ENCODE measurements at regions not wholly inside any gene's neighbourhood (a gene's known extent, or its start where the extent isn't known, plus 50 kb on each side); places are given as distances from the start of the nearest gene placed in this dataset.

DNA sequence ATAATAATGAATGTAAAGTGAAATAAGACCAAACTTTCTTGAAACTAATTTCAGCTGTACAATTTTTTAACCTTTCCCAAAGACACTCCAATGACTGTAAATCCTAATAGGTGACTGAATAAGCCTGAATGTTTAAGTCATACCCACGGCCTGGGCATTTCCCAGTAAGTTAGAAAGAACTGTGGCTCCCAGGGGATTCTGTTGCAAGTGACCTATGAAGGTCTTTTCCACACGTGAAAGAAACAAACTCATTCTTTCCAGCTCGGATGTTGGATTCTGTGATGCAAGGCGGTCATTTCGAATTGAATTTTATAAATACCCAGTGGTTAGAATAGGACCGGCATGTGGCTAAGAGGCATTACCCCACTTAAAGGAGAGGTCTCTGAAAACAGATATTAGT is 1134.4 kb downstream of the GALC start:
- DNase-seq, result no peak

DNA sequence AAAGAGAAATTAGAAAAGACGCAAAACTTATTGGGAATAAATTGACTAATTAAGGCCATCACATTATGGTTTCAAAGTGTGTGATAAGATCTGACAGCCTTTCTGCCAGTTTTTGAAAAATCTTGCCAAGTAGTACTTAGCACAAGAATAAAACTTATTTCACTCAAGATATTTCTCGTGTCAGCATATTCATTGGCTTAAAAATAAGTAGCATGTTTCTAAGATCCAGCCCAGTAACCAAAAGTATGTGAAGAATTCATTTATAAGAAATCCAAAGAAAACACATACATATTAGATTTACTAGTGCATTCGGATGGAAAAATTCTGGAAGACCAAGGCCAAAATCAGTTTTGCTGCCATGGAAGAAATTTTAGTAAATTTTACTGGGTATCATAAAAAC is 1135.0 kb downstream of the GALC start:
- DNase-seq, result no peak

DNA sequence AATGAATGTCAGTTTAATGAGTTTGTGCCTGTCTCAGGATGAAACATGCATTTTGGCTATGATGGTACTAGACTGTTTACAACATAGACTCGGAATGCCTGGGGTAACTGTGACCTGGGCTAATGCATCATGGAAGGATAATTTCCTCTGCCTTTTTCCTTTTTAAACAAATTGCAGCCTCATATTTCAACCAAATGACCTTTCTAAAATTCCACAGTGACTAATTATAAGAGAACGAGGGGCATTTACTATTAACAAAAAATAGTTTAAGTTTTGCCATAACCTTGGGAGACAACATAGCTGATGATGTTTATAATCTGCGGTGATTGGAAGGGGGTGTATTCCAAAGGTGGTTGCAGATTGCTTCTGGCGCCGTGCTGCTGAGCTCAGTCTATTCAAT is 1140.5 kb downstream of the GALC start:
- no peak for DNase-seq

DNA sequence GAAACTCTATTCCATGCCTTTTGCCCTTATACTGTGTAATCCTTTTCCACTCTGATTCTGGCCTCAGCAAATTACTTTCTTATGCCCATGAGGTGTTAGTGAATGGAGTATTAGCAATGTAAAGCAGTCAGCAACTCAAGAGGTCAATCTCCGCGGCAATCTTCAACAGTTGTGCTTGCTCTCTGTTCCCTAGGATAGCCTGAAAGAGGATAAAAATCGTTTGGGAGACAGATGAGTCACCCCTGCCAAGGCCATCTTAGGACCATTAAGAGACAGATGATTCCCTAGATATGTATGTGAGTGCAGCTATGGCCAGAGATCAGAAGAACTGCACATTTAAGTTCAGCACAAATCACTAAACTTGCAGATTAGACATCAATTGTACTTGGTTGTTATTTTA is 1145.8 kb downstream of the GALC start:
- no peak for DNase-seq

DNA sequence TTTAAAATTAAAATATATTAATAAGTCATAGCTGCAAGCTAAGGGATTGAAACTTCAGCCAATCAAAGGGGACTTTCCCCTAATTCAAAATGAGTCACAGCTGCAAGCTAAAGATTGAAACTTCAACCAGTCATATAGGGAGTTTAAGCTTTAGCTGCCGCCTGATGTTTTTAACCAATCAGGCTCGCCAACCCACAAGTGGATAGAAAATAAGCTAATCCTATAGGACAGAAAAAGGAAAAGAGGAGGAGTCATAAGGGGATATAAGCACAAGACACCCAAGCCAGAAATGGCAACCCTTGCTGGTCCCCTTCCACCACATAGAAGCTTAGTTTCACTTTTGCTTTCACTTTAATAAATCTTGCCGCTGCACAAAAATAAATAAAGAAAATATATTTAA is 1154.6 kb downstream of the GALC start:
- no peak for DNase-seq

DNA sequence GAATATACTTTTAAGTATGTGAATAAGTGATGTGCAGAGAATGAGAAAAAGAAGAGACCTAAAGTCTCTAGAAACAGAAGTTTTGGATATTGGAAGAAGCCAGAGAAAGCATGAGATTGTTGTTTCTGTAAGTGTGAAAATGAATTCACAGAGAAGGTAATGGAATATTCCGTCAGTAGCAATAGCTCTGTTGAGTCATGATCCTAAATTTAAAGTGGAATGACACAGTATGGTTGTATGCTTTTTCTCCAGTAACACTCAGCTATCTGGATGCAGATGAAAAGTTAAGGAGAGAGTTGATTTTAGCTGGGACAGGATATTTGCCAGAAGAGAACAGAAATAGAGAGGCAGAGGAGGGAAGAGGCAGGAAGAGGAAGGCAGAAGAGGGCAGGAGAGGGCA is 1166.3 kb downstream of the GALC start:
- DNase-seq, result no peak

DNA sequence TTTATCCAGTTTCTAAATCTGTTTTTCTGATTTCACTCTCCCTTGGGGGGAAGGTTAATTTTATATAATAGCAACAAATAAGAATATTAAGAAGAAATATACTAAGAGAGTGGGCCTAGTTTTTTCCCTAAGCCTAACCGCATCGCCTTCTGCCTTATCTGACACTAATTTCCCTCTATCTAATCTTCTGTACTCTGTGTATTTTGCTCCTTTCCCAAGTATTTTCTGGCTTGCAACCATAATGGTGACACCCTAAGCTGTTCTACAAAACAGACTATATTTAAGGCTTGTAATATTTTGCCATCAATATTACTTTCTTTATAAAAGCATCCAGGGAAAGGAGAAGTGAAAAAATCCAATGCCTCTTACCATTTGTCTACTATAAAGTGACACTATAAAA is 1168.8 kb downstream of the GALC start:
- no peak for DNase-seq

DNA sequence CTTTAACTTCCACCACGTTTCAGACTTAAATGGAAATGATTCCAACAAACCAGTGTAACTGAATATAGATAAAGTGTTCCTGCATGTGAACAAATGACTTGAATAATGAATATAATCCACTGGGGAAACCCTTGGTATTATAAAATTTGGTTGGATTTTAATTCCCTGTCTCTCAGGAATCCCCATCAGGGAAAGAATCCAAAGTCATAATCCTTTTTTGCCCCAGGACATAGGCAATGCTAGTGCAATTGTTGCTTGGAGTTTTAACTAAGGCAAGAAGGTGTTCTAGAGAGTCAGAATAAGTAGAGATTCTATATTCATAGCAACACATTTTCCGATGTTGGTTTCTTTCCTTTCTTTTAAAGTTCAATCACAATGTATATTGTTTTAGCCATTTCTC is 1169.4 kb downstream of the GALC start:
- no peak for DNase-seq

DNA sequence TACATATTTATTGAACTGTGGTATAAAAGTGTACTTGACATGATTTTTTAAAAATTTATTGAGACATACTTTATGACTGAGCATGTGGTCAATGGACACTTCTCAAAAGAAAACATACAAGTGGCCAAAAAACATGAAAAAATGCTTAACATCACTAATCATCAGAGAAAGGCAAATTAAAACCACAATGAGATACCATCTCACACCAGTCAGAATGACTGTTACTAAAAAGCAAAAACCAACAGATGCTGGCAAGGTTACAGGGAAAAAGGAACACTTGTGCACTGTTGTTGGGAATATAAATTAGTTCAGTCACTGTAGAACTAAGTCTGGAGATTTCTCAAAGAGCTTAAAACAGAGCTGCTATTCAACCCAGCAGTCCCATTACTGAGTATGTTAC is 1177.6 kb downstream of the GALC start:
- no peak for DNase-seq

DNA sequence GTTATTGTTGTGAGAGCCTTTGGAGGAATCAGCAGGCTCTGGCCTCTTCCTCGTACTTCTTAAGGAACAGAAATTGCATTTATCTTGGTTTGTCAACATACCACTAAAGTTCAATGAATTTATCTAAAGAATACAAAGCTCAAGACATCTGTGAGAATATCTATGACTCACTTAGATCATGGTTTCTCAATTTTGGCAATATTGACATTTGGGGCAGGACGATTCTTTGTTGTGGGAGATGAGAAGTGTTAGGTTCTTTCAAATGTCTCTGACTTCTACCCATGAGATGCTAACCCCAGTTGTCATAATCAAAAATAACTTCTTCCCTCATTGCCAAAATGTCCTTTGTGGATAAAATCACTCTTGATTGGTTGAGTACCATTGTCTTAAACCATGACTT is 1190.3 kb downstream of the GALC start:
- no peak for DNase-seq

DNA sequence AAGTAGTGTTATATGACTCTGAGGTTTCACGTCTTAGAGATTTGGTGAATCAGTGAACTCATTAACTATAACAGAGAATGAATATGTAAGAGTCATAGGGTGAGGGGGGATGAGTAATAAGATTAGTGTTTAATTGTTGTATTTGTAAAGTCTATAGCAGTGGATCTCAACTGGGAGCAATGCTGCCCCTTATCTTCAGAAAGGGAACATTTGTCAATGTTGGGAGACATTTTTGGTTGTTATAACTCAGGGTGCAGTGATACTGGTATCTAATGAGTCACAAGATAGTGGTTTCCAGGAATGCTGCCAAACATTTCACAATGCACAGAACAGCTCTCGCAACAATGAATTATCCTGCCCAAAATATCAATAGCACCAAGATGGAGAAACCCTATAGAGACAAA is 1193.7 kb downstream of the GALC start:
- no peak for DNase-seq

DNA sequence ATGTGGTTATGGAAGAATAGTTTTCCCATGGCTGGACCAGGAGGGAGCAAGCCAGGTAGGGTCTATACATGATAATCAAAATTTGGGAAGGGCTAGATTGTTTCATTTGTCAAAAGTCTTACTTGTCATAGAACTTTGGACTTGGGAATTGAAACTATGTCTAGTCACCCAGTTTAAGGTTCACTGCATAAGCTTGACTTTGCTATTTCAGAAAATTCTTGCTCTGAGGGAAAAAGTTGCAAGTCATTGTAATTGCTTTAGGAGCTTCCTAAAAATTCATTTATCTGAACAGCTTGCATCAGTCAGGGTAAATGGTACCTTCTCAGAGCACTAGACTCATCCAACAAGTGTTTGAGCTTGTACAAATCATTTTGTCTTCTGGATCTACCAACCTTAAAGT is 1194.7 kb downstream of the GALC start:
- no peak for DNase-seq

DNA sequence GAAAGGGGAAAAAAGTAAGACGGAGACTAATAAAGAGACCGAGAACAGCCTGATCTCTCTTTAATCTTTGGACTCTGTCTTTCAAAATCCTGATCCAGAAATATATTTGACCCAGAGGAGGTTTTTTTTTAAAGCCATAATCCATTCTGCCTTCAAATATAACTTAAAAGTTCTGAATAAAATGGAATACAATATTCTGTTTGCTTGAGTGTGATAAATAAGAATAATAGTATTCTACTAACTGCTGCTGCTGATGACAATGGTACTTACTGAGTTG is 1196.0 kb downstream of the GALC start:
- no peak for DNase-seq

DNA sequence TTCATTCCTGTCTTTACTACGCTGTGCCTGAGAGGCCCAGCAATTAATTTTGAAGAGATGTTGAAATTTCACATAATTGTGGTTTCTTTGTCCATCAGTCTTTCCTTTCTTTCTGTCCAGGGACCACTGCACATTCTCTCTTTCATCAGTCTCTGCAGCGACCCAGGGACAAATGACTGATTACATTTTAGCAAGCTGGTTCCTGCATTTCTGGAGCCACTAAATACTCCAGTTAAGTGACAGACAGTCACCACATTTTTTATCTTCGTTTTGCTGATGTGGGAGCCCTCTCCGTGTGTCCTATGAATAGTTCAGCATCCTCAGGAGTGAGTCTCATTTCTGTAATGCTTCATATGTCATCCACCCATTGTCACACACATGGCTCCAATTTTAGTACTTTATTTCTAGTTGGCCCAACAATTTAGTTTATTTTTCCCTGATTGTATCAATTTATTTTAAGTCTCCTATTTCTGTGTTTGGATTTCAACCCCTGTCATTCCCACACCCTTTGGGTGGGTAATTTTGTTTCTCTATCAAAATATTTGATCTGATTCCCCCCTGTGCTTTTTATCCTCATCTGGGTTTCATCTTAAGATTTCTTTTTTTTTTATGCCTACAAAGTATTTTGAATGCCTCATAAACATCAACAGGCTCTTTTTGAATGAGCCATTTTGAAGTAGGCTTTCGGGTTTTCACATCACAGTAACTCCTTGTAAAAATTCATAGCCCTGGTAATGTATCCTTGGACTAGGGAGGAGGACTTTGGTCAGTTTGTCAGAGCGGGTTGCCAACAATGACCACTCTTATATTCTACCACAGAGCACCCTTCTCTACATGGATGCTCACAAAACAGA is 1196.5 kb downstream of the GALC start:
- DNase-seq, result no peak

DNA sequence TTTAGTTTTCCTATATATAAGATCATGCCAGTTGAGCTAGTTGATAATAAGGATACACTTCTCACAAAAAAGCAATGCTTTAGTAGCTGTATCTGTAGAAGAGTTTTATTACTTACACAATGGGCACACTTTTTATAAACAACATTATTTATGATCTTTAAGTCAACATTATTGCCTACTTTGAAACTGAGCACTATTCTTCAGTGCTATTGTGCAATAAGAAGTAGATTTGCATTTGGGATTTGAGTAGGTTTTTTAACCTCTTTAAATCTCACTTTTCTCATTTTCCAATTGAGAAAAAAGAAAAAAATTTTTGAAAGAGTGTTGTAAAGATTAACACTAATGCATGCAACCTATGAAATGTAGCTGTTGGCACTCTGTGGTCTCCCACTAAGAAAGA is 1198.3 kb downstream of the GALC start:
- no peak for DNase-seq

DNA sequence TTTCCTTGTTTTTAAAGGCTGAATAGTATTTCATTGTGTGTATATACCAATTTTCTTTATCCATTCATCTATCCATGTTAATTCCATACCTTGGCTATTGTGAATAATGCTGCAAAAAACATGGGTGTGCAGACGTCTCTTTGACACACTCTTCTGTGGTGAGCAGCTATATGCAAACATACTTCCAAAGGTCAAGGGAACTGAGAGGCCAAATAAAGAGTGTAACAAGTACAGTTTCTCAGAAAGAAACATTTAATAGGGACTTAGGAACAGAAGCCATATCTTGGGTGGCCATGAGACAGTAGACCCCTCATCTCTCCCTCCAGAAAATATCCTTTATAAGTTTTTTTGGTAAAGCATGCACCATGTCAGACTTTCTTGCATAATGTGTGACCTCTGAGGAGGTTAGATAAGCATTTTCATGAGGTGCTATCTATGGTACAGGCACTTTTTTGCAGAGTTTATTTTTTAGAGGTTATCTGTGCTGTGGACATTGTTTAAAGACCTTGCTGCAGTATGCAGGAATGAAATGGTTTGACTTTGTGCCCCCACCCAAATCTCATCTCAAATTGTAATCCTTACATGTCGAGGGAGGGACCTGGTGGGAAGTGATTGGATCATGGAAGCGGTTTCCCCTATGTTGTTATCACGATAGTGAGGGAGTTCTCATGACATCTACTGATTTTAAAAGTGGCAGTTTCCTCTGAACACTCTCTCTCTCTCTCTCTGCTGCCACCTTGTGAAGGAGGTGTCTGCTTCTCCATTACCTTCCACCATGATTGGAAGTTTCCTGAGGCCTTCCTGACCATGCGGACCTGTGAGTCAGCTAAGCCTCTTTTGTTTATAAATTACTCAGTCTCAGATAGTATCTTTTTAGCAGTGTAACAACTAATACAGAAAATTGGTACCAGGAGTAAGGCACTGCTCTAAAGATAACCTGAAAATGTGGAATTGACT is 1202.3 kb downstream of the GALC start:
- DNase-seq, result no peak

DNA sequence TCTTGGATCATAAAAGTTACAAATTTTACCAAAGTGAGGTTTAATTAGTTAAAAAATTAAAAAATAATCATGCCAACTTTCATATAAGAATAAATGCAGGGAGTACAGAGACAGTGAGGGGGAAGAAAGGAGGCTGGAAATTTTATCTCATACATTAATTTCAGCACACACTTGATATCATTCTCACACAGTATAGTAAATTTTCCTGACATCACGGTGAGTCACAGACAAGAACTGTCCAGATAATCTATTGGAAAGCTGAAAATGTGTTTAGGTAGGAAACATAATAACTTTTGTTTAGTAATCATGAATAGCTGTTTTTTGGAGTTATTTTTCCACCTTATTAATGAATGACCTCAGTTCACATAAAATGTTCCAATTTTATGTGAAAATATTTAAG is 1204.8 kb downstream of the GALC start:
- no peak for DNase-seq

DNA sequence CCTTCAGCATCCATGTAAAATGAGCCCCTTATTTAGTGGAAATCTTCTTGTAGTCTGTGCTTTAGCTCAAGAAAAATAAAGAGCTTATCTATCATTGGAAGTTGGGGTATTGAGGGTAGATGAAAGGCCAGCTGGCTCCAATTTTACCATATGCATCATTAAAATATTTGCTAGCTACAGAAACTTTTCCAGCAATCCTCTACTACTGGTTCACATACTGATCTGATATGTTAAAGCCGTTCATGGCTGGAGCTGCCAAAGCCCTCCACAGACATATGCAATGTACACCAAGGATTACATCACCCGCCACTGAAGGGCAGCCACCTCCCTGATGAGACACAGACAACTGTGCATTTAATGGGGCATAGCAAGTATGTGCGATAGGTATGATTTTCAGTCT is 1205.3 kb downstream of the GALC start:
- DNase-seq, result no peak

DNA sequence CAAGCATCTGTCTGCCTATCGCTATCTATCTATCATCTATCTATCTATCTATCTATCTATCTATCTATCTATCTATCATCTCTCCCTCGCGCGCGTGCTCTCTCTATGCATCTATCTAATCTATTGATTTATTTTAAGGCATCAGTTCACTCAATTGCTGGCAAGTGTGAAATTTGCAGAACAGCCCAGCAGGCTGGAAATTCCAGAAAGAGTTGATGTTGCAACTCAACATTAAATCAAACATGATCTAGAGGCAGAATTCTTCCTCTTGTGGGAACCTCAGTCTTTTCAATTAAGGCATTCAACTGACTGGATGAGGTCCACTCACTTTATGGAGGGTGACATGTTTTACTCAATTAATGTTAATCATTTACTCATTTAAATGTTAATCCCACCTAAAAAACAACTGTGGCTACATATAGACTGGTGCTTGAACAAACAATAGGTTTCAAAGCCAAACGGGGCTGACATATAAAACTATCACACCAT is 1210.8 kb downstream of the GALC start:
- DNase-seq, result no peak

DNA sequence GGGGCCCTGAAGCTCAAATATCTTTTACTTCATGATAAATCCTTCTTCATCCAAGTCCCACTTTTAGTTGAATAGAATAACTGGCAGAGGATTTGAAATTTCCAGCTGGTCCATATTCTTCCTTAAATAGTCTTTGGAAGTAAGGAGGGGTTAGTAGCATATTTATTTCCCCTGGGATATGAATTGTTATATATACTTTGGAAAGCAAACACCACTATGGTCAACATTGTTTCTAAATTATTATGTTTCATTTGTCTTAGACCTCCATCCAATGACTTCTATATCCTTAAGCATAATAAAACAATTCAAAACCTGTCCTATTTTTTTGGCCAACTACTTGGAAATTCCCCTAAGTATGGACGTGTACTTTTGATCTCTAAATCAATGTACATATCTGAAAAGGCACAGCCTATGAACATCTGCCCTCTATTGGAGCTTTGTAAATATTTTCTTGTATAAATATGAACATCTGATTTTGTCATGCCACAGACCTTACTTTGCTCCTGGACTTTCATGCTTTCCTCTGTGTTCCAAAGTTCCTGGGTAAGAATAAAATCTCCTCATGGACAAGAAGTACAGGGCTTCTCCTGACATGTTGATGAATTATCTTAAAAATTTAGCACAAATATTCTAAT is 1212.0 kb downstream of the GALC start:
- no peak for DNase-seq

DNA sequence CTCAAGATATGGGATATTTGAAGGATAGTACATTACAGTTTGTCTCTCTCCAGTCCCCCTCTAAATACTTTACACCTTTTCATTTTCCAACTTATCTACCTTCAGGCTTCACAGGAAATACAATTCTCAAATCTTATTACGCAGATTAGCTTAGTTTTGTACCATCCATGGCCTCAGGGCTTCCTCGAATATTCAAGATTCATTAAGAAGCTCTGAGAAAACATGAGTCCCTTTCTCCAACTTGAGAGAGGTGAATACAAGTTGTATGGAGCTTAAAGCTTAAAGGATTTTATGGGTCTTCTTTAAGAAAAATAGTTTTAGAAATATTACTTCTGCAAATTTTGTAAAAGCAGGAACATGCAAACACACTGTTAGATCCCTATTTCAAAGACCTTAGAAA is 1212.5 kb downstream of the GALC start:
- DNase-seq, result no peak

DNA sequence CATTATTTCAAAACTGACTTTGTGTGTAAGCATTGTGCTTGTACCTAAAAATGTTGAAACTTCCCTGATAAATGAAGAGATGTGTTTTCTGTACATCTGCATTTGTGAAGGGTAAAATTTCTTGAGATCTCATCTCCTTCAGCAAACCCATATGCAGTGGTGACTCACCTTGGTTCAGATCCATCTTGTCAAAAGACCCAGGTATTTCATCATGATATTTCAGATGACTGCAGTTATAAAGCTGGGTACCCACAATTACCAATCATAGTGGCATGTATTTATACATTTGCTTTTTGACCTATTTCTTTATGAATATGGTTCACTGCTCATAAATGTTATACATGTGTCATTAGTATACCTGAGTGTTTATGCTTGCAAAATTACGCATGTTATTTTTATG is 1213.6 kb downstream of the GALC start:
- DNase-seq, result no peak

DNA sequence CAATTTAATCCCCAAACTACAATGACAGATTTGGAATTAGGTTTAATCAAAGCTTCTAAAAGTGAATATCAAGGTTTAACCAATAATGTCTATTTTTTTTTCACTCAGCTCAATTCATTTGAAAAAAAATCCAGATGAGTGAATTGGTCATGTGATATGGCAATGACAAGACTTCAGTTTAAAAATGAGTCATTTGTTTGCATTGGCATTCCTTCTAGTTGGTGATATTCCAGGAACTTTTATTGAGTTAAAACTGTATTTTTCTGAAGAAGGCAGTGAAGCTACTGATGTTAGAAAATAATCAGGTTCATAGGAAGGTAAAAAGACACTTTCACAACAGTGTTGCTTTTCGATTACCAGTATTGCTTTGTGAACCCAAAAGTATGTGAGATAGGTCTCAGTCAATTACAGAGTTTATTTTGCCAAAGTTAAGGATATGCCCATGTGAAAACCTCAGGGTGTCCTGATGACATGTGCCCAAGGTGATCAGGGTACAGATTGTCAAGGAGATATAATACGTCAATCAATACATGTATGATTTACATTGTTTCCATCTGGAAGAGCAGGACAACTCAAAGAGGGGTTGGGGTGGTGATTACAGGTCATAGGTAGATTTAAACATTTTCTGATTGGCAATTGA is 1214.9 kb downstream of the GALC start:
- DNase-seq, result no peak

Data from DMS79 (cell line).